GM12878 (cell line): ENCODE measurements at regions not wholly inside any gene's neighbourhood (a gene's known extent, or its start where the extent isn't known, plus 50 kb on each side); places are given as distances from the start of the nearest gene placed in this dataset.

Experiments used
- ATAC-seq: fragments of 200-7000 bp; cut with Tn5 transposase; 3 replicates; pipeline ENCODE4 v1.9.1; 2020; ENCODE audit warnings: mild to moderate bottlenecking, moderate library complexity
- BruUV-seq: library from RNA; stranded (reverse); fragments of 400-500 nt; replicated peaks from 2 replicates; lab custom pipeline; 2021; lab: Mats Ljungman, UMichigan
- CTCF ChIA-PET: fragments of 300-600 bp; sonication (Branson Sonifier 250); formaldehyde crosslinking; extraction: SDS; loops from one replicate; lab custom pipeline; 2021; ENCODE audit warnings: inconsistent platforms; lab: Yijun Ruan, JAX
- POLR2A ChIA-PET: fragments of 350-600 bp; formaldehyde crosslinking; extraction: SDS; loops from one replicate; lab custom pipeline; 2021; ENCODE audit warnings: inconsistent platforms; lab: Charles Lee
- RAD21 ChIA-PET: fragments of 300-600 bp; sonication (Branson Sonifier 250); formaldehyde crosslinking; loops from one replicate; lab custom pipeline; 2023; ENCODE audit warnings: antibody characterized with exemption; ENCODE audit not compliant: unreplicated experiment; lab: Charles Lee
- SMC1A ChIA-PET: fragments of 300-600 bp; sonication (Branson Sonifier 250); formaldehyde crosslinking; loops from one replicate; lab custom pipeline; 2023; ENCODE audit not compliant: unreplicated experiment, uncharacterized antibody; lab: Charles Lee
- DNase-seq: peaks from one replicate; pipeline ENCODE4 v3.0.0-alpha.2; 2011; ENCODE audit warnings: low read depth, low spot score
- FAIRE-seq: peaks from 3 replicates; lab custom pipeline; 2011; peaks lifted over from hg19 to GRCh38; lab: Jason Lieb, UNC
- H2AFZ ChIP-seq: 2 replicates; pipeline ENCODE4 v1.6.0; 2011; ENCODE audit warnings: low read depth, low read length, control low read depth; ENCODE audit not compliant: control insufficient read depth
- H3K27ac ChIP-seq: 2 replicates; pipeline ENCODE4 v1.5.1; 2011; ENCODE audit warnings: control low read depth; ENCODE audit not compliant: control insufficient read depth, insufficient read depth
- H3K27me3 ChIP-seq, 2 experiments: replicated peaks in 1 of 2; 2 replicates each; pipeline versions ENCODE4 v1.6.0 to v1.6.1; 2011; ENCODE audit warnings: low read length in 1 of 2; ENCODE audit not compliant: control insufficient read depth in 2 of 2, insufficient read depth in 2 of 2
- H3K36me3 ChIP-seq, 2 experiments: 2 replicates each; pipeline ENCODE4 v1.5.1; 2011; ENCODE audit warnings: low read length in 1 of 2; ENCODE audit not compliant: control insufficient read depth in 2 of 2, insufficient read depth in 2 of 2
- H3K4me1 ChIP-seq: 2 replicates; pipeline ENCODE4 v1.6.1; 2011; ENCODE audit warnings: mild to moderate bottlenecking, low read length, moderate library complexity, mixed read lengths; ENCODE audit not compliant: control insufficient read depth, insufficient read depth
- H3K4me2 ChIP-seq: 2 replicates; pipeline ENCODE4 v1.6.0; 2011; ENCODE audit warnings: control low read depth; ENCODE audit not compliant: control insufficient read depth, insufficient read depth
- H3K4me3 ChIP-seq: fragments of 200-600 bp; sonication (generic); 2 replicates; pipeline ENCODE4 v1.5.1; 2016
- H3K79me2 ChIP-seq: 2 replicates; pipeline ENCODE4 v1.6.0; 2011; ENCODE audit warnings: low read length; ENCODE audit not compliant: control insufficient read depth, insufficient read depth
- H3K9ac ChIP-seq: 2 replicates; pipeline ENCODE4 v1.8.0; 2011; ENCODE audit warnings: low read length, control low read depth, mixed read lengths; ENCODE audit not compliant: control insufficient read depth, insufficient read depth
- H3K9me3 ChIP-seq: replicated peaks from 3 replicates; pipeline ENCODE4 v1.5.1; 2011; ENCODE audit warnings: mild to moderate bottlenecking, low read length; ENCODE audit not compliant: control insufficient read depth, insufficient read depth
- H4K20me1 ChIP-seq: 2 replicates; pipeline ENCODE4 v1.6.0; 2011; ENCODE audit not compliant: control insufficient read depth, insufficient read depth
- BACH1 ChIP-seq: fragments of 450-650 bp; IDR thresholded peaks from 2 replicates; pipeline ENCODE4 v1.6.1; 2017; ENCODE audit warnings: mild to moderate bottlenecking, borderline replicate concordance
- BMI1 ChIP-seq: fragments of 450-650 bp; IDR thresholded peaks from 2 replicates; pipeline ENCODE4 v1.6.1; 2016; ENCODE audit warnings: mild to moderate bottlenecking, moderate library complexity, borderline replicate concordance
- CREM ChIP-seq: IDR thresholded peaks from 2 replicates; pipeline ENCODE4 v1.6.1; 2014; ENCODE audit warnings: antibody characterized with exemption, low read depth
- DPF2 ChIP-seq: fragments of 450-650 bp; IDR thresholded peaks from 2 replicates; pipeline ENCODE4 v1.6.1; 2017; ENCODE audit warnings: mild to moderate bottlenecking
- MYB ChIP-seq: fragments of 150-350 bp; IDR thresholded peaks from 2 replicates; pipeline ENCODE4 v1.6.1; 2014; ENCODE audit warnings: mild to moderate bottlenecking, low read depth, low read length, borderline replicate concordance
- NFIC ChIP-seq: IDR thresholded peaks from 2 replicates; pipeline ENCODE4 v1.6.1; 2012; ENCODE audit warnings: low read depth, mild to moderate bottlenecking, inconsistent platforms, low read length, moderate library complexity
- NR2F1 ChIP-seq: fragments of 450-650 bp; conservative IDR thresholded peaks from 2 replicates; pipeline ENCODE4 v1.6.1; 2017; ENCODE audit warnings: mild to moderate bottlenecking
- PAX8 ChIP-seq: fragments of 450-650 bp; IDR thresholded peaks from 2 replicates; pipeline ENCODE4 v1.6.1; 2017; ENCODE audit warnings: mild to moderate bottlenecking, moderate library complexity
- RAD21 ChIP-seq: IDR thresholded peaks from 2 replicates; pipeline ENCODE4 v1.6.1; 2011; ENCODE audit warnings: mild to moderate bottlenecking, low read depth, low read length, moderate library complexity; ENCODE audit not compliant: insufficient read depth
- SIN3A ChIP-seq: IDR thresholded peaks from 2 replicates; pipeline ENCODE4 v1.6.1; 2012; ENCODE audit warnings: low read depth, low read length, improper control_type of control experiment
- SMAD1 ChIP-seq: fragments of 450-650 bp; IDR thresholded peaks from 2 replicates; pipeline ENCODE4 v1.6.1; 2018; ENCODE audit warnings: mild to moderate bottlenecking, low read depth; ENCODE audit not compliant: partially characterized antibody
- SREBF2 ChIP-seq: IDR thresholded peaks from 2 replicates; pipeline ENCODE4 v1.6.1; 2012; ENCODE audit warnings: mild to moderate bottlenecking, low read length
- WGBS: methylation state at CpG from one replicate; pipeline ENCODE4 v1.1.6; 2016; ENCODE audit warnings: low lambda C conversion rate; ENCODE audit not compliant: insufficient replicate concordance, insufficient coverage; ENCODE audit errors: missing lambda C conversion rate; 5-methylcytosine and 5-hydroxymethylcytosine counted together
- in situ Hi-C: fragments of 300-500 bp; cut with MboI; formaldehyde crosslinking; loops from 9 replicates; pipeline ENCODE4 v1.14.3; 2018; ENCODE audit warnings: mixed read lengths
- intact Hi-C: fragments of 100-400 bp; cut with micrococcal nuclease; formaldehyde crosslinking; loops from one replicate; pipeline ENCODE4 v1.14.2; 2022; ENCODE audit not compliant: unreplicated experiment
- TF ChIP-seq, protein P1 (sequence below): IDR thresholded peaks from 2 replicates; pipeline ENCODE4 v1.6.1; 2011; ENCODE audit warnings: low read depth, low read length, improper control_type of control experiment, borderline replicate concordance

DNA sequence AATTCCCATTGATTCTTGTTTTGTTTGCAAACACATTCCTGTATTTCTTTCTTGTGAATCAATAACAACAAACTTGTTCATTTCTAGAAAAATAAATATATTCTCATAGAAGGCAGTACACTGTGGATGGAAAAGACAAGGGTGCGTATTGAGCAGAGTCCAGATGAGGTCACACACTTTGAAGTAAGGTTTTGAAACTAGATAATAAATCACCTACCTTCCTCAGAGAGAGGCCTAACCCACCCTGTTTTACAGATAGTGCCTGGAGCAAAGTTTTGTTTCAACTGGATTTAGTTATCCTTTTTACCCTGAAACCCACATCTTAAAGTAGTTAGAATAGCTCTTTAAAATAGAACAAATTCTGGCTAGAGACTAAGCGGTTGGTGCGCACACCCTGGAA lies 137.1 kb upstream of the PIEZO2 start:
- no peaks in the 10 kb centered on the region for H3K27me3 ChIP-seq
- FAIRE-seq (no peak), DNase-seq (no peak), ATAC-seq (no peak)
- RAD21 ChIA-PET = no interaction called here
- no peaks in the 10 kb centered on the region for H3K36me3 ChIP-seq
- H3K4me1 ChIP-seq = no peaks in the 10 kb centered on the region
- no peak overlapping the region for H3K9ac ChIP-seq
- H3K4me2 ChIP-seq = no peak overlapping the region
- H3K27ac ChIP-seq = no peak overlapping the region
- H2AFZ ChIP-seq = no peak overlapping the region
- POLR2A ChIA-PET = no interaction called here
- intact Hi-C loops (no loop called here), in situ Hi-C loops (no loop called here)
- SMC1A ChIA-PET = interaction anchor here (1.2 kb wide), 1 partner anchor 233 kb away, joined by 6 read pairs; no protein-coding TSS in a partner anchor
- CTCF ChIA-PET = interaction anchor here (1.0 kb wide), 1 partner anchor 24 kb away, joined by 4 read pairs; no protein-coding TSS in a partner anchor
- BruUV-seq = no TSS peak
- H3K4me3 ChIP-seq = no peak overlapping the region
- WGBS = 96% methylated on average over 3 of the region's 3 CpGs
- no peaks in the 10 kb centered on the region for H4K20me1 ChIP-seq
- no peaks in the 10 kb centered on the region for H3K9me3 ChIP-seq
- no peaks in the 10 kb centered on the region for H3K79me2 ChIP-seq
- TF ChIP-seq BMI1 (no peak), NR2F1 (no peak), RAD21 (no peak), BACH1 (no peak), SIN3A (no peak), NFIC (no peak), SREBF2 (no peak), PAX8 (no peak), MYB (no peak), DPF2 (no peak), CREM (no peak), SMAD1 (no peak)
- TF ChIP-seq, protein P1, sequence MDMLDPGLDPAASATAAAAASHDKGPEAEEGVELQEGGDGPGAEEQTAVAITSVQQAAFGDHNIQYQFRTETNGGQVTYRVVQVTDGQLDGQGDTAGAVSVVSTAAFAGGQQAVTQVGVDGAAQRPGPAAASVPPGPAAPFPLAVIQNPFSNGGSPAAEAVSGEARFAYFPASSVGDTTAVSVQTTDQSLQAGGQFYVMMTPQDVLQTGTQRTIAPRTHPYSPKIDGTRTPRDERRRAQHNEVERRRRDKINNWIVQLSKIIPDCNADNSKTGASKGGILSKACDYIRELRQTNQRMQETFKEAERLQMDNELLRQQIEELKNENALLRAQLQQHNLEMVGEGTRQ = no peak
